ENCODE measurements at regions not wholly inside any gene's neighbourhood (a gene's known extent, or its start where the extent isn't known, plus 50 kb on each side); places are given as distances from the start of the nearest gene placed in this dataset.

GRCh38 chr2:188142088-188142487 is 149.6 kb upstream of the GULP1 start:
- H3K27ac ChIP-seq (ENCODE audit: low read depth, low read length, poor library complexity, severe bottlenecking) = no peak overlapping the region
- H3K9me2 ChIP-seq (ENCODE audit: insufficient read depth, low read length) = no peaks in the 10 kb centered on the region
- H3K4me2 ChIP-seq (ENCODE audit: low read length) = no peak overlapping the region
- CTCF ChIA-PET (ENCODE audit: unreplicated experiment) = no interaction called here
- BruUV-seq (replicated peaks) = no TSS peak
- TF ChIP-seq CTCF (conservative IDR thresholded peaks at IDR 0.05; ENCODE audit: low read length) (no peak), EZH2phosphoT487 (IDR thresholded peaks at IDR 0.05; ENCODE audit: borderline replicate concordance, low read depth, low read length) (no peak)
- H3K36me3 ChIP-seq (ENCODE audit: insufficient read depth, low read length) = no peaks in the 10 kb centered on the region
- no peaks in the 10 kb centered on the region for H3K79me2 ChIP-seq (ENCODE audit: insufficient read depth, low read depth, low read length)
- intact Hi-C loops (cut with micrococcal nuclease; ENCODE audit: unreplicated experiment) = no loop called here
- DNase-seq (ENCODE audit: low spot score) = no peak
- no peak overlapping the region for H2AFZ ChIP-seq (ENCODE audit: low read length)
- no peaks in the 10 kb centered on the region for H4K20me1 ChIP-seq (ENCODE audit: insufficient read depth, low read length)
- H3K4me3 ChIP-seq (ENCODE audit: low read depth, low read length, poor library complexity, severe bottlenecking) = no peak overlapping the region
- H3K4me1 ChIP-seq (ENCODE audit: insufficient read depth, low read length, poor library complexity, severe bottlenecking) = no peaks in the 10 kb centered on the region
- POLR2A ChIA-PET = interaction anchor here (0.6 to 0.8 kb wide), 2 partner anchors 14 to 31 kb away, joined by 3 read pairs; no protein-coding TSS in a partner anchor
- no peaks in the 10 kb centered on the region for H3K9me3 ChIP-seq (ENCODE audit: low read length)

GRCh38 chr2:188142636-188143295 is 148.9 kb upstream of the GULP1 start:
- no peak overlapping the region for H3K27ac ChIP-seq (ENCODE audit: low read depth, low read length, poor library complexity, severe bottlenecking)

More at GRCh38 chr2:188142636-188143295, 148.9 kb upstream of the GULP1 start:
- no peak overlapping the region for H3K4me3 ChIP-seq (ENCODE audit: low read depth, low read length, poor library complexity, severe bottlenecking)
- TF ChIP-seq EZH2phosphoT487 (IDR thresholded peaks at IDR 0.05; ENCODE audit: borderline replicate concordance, low read depth, low read length) = no peak
- no peak for TF ChIP-seq CTCF (conservative IDR thresholded peaks at IDR 0.05; ENCODE audit: low read length)
- POLR2A ChIA-PET = no interaction called here
- H4K20me1 ChIP-seq (ENCODE audit: insufficient read depth, low read length) = no peaks in the 10 kb centered on the region
- BruUV-seq (replicated peaks) = no TSS peak
- H3K79me2 ChIP-seq (ENCODE audit: insufficient read depth, low read depth, low read length) = no peaks in the 10 kb centered on the region
- intact Hi-C loops (cut with micrococcal nuclease; ENCODE audit: unreplicated experiment) = no loop called here
- no peaks in the 10 kb centered on the region for H3K9me2 ChIP-seq (ENCODE audit: insufficient read depth, low read length)
- CTCF ChIA-PET (ENCODE audit: unreplicated experiment) = no interaction called here
- DNase-seq (ENCODE audit: low spot score) = no peak
- no peaks in the 10 kb centered on the region for H3K9me3 ChIP-seq (ENCODE audit: low read length)
- no peak overlapping the region for H2AFZ ChIP-seq (ENCODE audit: low read length)
- no peak overlapping the region for H3K4me2 ChIP-seq (ENCODE audit: low read length)
- H3K36me3 ChIP-seq (ENCODE audit: insufficient read depth, low read length) = no peaks in the 10 kb centered on the region
- no peaks in the 10 kb centered on the region for H3K4me1 ChIP-seq (ENCODE audit: insufficient read depth, low read length, poor library complexity, severe bottlenecking)

All from OCI-LY7 (cell line).